IMR-90 (cell line): ENCODE measurements at regions not wholly inside any gene's neighbourhood (a gene's known extent, or its start where the extent isn't known, plus 50 kb on each side); places are given as distances from the start of the nearest gene placed in this dataset.

Experiments
- ATAC-seq: fragments of 200-7000 bp; cut with Tn5 transposase; 2 replicates; pipeline ENCODE4 v1.9.1; 2020; ENCODE audit warnings: low read depth, mild to moderate bottlenecking, moderate library complexity
- BruUV-seq: library from RNA; stranded (reverse); fragments of 400-500 nt; replicated peaks from 2 replicates; lab custom pipeline; 2021; lab: Mats Ljungman, UMichigan
- CTCF ChIA-PET: fragments of 300-600 bp; formaldehyde crosslinking; extraction: SDS; loops from one replicate; lab custom pipeline; 2021; ENCODE audit warnings: antibody characterized with exemption; lab: Yijun Ruan, JAX
- POLR2A ChIA-PET: fragments of 300-600 bp; sonication (Branson Sonifier 250); formaldehyde crosslinking; loops from one replicate; lab custom pipeline; 2022; ENCODE audit warnings: antibody characterized with exemption; ENCODE audit not compliant: unreplicated experiment; lab: Charles Lee
- DNase-seq: peaks from one replicate; pipeline ENCODE4 v3.0.0; 2013
- H2AFZ ChIP-seq: replicated peaks from 2 replicates; pipeline ENCODE3; 2013; ENCODE audit warnings: low read length, mild to moderate bottlenecking; ENCODE audit not compliant: poor library complexity
- H2AK5ac ChIP-seq: 2 replicates; pipeline ENCODE4 v1.6.1; 2013; ENCODE audit warnings: low read depth, low read length, inconsistent platforms
- H2AK9ac ChIP-seq: replicated peaks from 2 replicates; pipeline ENCODE3; 2013; ENCODE audit warnings: mild to moderate bottlenecking, low read depth, low read length, moderate library complexity; ENCODE audit not compliant: poor library complexity
- H2BK120ac ChIP-seq: 2 replicates; pipeline ENCODE4 v1.6.1; 2013; ENCODE audit warnings: low read depth, low read length, inconsistent platforms
- H2BK15ac ChIP-seq: 3 replicates; pipeline ENCODE4 v1.6.1; 2013; ENCODE audit warnings: low read depth, low read length, inconsistent platforms
- H2BK20ac ChIP-seq: 2 replicates; pipeline ENCODE4 v1.6.1; 2013; ENCODE audit warnings: low read depth, mild to moderate bottlenecking, inconsistent platforms, low read length, moderate library complexity
- H2BK5ac ChIP-seq: 2 replicates; pipeline ENCODE4 v1.6.1; 2013; ENCODE audit warnings: mild to moderate bottlenecking, low read depth, low read length, inconsistent platforms; ENCODE audit not compliant: poor library complexity, severe bottlenecking
- H3K14ac ChIP-seq: replicated peaks from 2 replicates; pipeline ENCODE4 v1.6.1; 2013; ENCODE audit warnings: low read depth, low read length, inconsistent platforms
- H3K18ac ChIP-seq: 2 replicates; pipeline ENCODE4 v1.6.1; 2013; ENCODE audit warnings: low read depth, low read length, control low read depth
- H3K23ac ChIP-seq: 2 replicates; pipeline ENCODE4 v1.6.1; 2013; ENCODE audit warnings: low read depth, low read length, inconsistent platforms
- H3K27ac ChIP-seq: 2 replicates; pipeline ENCODE4 v1.5.1; 2013; ENCODE audit warnings: mild to moderate bottlenecking, control low read depth, low read length; ENCODE audit not compliant: insufficient read depth
- H3K27me3 ChIP-seq: 2 replicates; pipeline ENCODE4 v1.6.1; 2013; ENCODE audit warnings: low read length; ENCODE audit not compliant: control insufficient read depth, insufficient read depth
- H3K36me3 ChIP-seq: 2 replicates; pipeline ENCODE4 v1.6.1; 2013; ENCODE audit warnings: low read length, mixed read lengths; ENCODE audit not compliant: control insufficient read depth, insufficient read depth
- H3K4ac ChIP-seq: 2 replicates; pipeline ENCODE4 v1.6.1; 2013; ENCODE audit warnings: low read depth, low read length, inconsistent platforms
- H3K4me1 ChIP-seq: 2 replicates; pipeline ENCODE4 v1.6.1; 2013; ENCODE audit warnings: low read length, mixed read lengths; ENCODE audit not compliant: control insufficient read depth, insufficient read depth
- H3K4me2 ChIP-seq: 2 replicates; pipeline ENCODE4 v1.6.1; 2013; ENCODE audit warnings: low read depth, mild to moderate bottlenecking, control low read depth, low read length, moderate library complexity
- H3K4me3 ChIP-seq: 2 replicates; pipeline ENCODE4 v1.5.1; 2013; ENCODE audit warnings: low read depth, mild to moderate bottlenecking, control low read depth, low read length, moderate library complexity; ENCODE audit not compliant: insufficient read depth
- H3K56ac ChIP-seq: 2 replicates; pipeline ENCODE4 v1.6.1; 2013; ENCODE audit warnings: low read length, inconsistent platforms; ENCODE audit not compliant: insufficient read depth; ENCODE audit errors: extremely low read depth
- H3K79me1 ChIP-seq, 2 experiments: 2 replicates each; pipeline ENCODE4 v1.6.1; 2013; ENCODE audit warnings: low read length in 2 of 2, inconsistent platforms in 1 of 2, low read depth in 1 of 2
- H3K9ac ChIP-seq: 2 replicates; pipeline ENCODE4 v1.6.1; 2013; ENCODE audit warnings: low read depth, low read length, control low read depth
- H3K9me1 ChIP-seq: 2 replicates; pipeline ENCODE4 v1.6.1; 2013; ENCODE audit warnings: low read length, inconsistent platforms; ENCODE audit not compliant: insufficient read depth
- H3K9me3 ChIP-seq: 2 replicates; pipeline ENCODE4 v1.6.1; 2013; ENCODE audit warnings: low read length; ENCODE audit not compliant: control insufficient read depth, insufficient read depth
- H4K20me1 ChIP-seq: 2 replicates; pipeline ENCODE4 v1.6.1; 2013; ENCODE audit warnings: low read length, inconsistent platforms; ENCODE audit not compliant: insufficient read depth
- H4K5ac ChIP-seq: 2 replicates; pipeline ENCODE4 v1.6.1; 2013; ENCODE audit warnings: mild to moderate bottlenecking, low read depth, low read length, control low read depth
- H4K8ac ChIP-seq, 2 experiments: 2 replicates each; pipeline ENCODE4 v1.6.1; 2013; ENCODE audit warnings: low read depth in 2 of 2, low read length in 2 of 2, control low read depth in 1 of 2, inconsistent platforms in 1 of 2
- H4K91ac ChIP-seq: 2 replicates; pipeline ENCODE4 v1.6.1; 2013; ENCODE audit warnings: low read depth, low read length, inconsistent platforms; ENCODE audit not compliant: insufficient read depth
- BHLHE40 ChIP-seq: fragments of 150-350 bp; IDR thresholded peaks from 2 replicates; pipeline ENCODE4 v1.6.1; 2016; ENCODE audit warnings: mild to moderate bottlenecking, low read depth, low read length
- CEBPB ChIP-seq: IDR thresholded peaks from 2 replicates; pipeline ENCODE4 v1.6.1; 2012; ENCODE audit warnings: low read depth, low read length, improper control_type of control experiment
- CHD1 ChIP-seq: IDR thresholded peaks from 2 replicates; pipeline ENCODE4 v1.6.1; 2012; ENCODE audit warnings: low read depth, low read length, improper control_type of control experiment
- CTCF ChIP-seq: conservative IDR thresholded peaks from 2 replicates; pipeline ENCODE4 v1.5.1; 2012; ENCODE audit warnings: mild to moderate bottlenecking, low read depth, low read length, improper control_type of control experiment
- ELK1 ChIP-seq: fragments of 150-350 bp; IDR thresholded peaks from 2 replicates; pipeline ENCODE4 v1.6.1; 2016; ENCODE audit warnings: low read depth, mild to moderate bottlenecking, low read length, moderate library complexity, borderline replicate concordance
- FOS ChIP-seq: fragments of 150-350 bp; IDR thresholded peaks from 2 replicates; pipeline ENCODE4 v1.6.1; 2016; ENCODE audit warnings: low read depth, low read length
- MAFK ChIP-seq: IDR thresholded peaks from 2 replicates; pipeline ENCODE4 v1.6.1; 2012; ENCODE audit warnings: low read depth, low read length, improper control_type of control experiment
- MAZ ChIP-seq: IDR thresholded peaks from 2 replicates; pipeline ENCODE4 v1.6.1; 2012; ENCODE audit warnings: low read depth, mild to moderate bottlenecking, low read length, improper control_type of control experiment, moderate library complexity, borderline replicate concordance
- MXI1 ChIP-seq: IDR thresholded peaks from 2 replicates; pipeline ENCODE4 v1.6.1; 2012; ENCODE audit warnings: low read depth, mild to moderate bottlenecking, low read length, moderate library complexity, borderline replicate concordance
- NFE2L2 ChIP-seq: fragments of 150-350 bp; IDR thresholded peaks from 2 replicates; pipeline ENCODE4 v1.6.1; 2016; ENCODE audit warnings: low read depth, mild to moderate bottlenecking, low read length
- POLR2A ChIP-seq: IDR thresholded peaks from 2 replicates; pipeline ENCODE4 v1.6.1; 2012; ENCODE audit warnings: mild to moderate bottlenecking, low read depth, low read length
- RAD21 ChIP-seq: IDR thresholded peaks from 2 replicates; pipeline ENCODE4 v1.6.1; 2012; ENCODE audit warnings: low read length, improper control_type of control experiment
- RCOR1 ChIP-seq: IDR thresholded peaks from 2 replicates; pipeline ENCODE4 v1.6.1; 2012; ENCODE audit warnings: mild to moderate bottlenecking, low read length, improper control_type of control experiment; ENCODE audit not compliant: insufficient replicate concordance
- RFX5 ChIP-seq: IDR thresholded peaks from 2 replicates; pipeline ENCODE4 v1.8.0; 2012; ENCODE audit warnings: low read depth, mild to moderate bottlenecking, low read length, moderate library complexity
- SMC3 ChIP-seq: fragments of 150-350 bp; IDR thresholded peaks from 2 replicates; pipeline ENCODE4 v1.6.1; 2016; ENCODE audit warnings: low read depth, mild to moderate bottlenecking, antibody characterized with exemption, low read length, moderate library complexity
- USF2 ChIP-seq: fragments of 150-350 bp; IDR thresholded peaks from 2 replicates; pipeline ENCODE4 v1.6.1; 2017; ENCODE audit warnings: mild to moderate bottlenecking, antibody characterized with exemption, low read length, low read depth
- WGBS, 2 experiments: methylation state at CpG; one replicate each; pipeline versions ENCODE4 v1.1.5 to v1.1.7; 2013; ENCODE audit warnings: missing lambda C conversion rate in 2 of 2; ENCODE audit not compliant: insufficient read length in 1 of 2; ENCODE audit errors: extremely low coverage in 2 of 2; 5-methylcytosine and 5-hydroxymethylcytosine counted together
- dilution Hi-C: fragments of 300-500 bp; cut with HindIII; formaldehyde crosslinking; loops from one replicate; pipeline ENCODE4 v1.14.3; 2018; ENCODE audit warnings: low sequenced_read_pairs; ENCODE audit not compliant: unreplicated experiment
- in situ Hi-C: fragments of 300-500 bp; cut with MboI; formaldehyde crosslinking; loops from 3 replicates; pipeline ENCODE4 v1.14.3; 2019; ENCODE audit warnings: low sequenced_read_pairs, inconsistent platforms, mixed read lengths
- intact Hi-C: fragments of 100-400 bp; cut with micrococcal nuclease; formaldehyde crosslinking; loops from 2 replicates; pipeline ENCODE4 v1.10.0; 2022

- no peak overlapping the region for H2BK15ac ChIP-seq
- no CpG with 5 or more reads among the region's 8 CpGs for WGBS, 2 experiments
- H3K4me2 ChIP-seq: no peak overlapping the region
- no peaks in the 10 kb centered on the region for H3K4me1 ChIP-seq
- TF ChIP-seq BHLHE40 (no peak), CEBPB (no peak), CTCF (no peak), MXI1 (no peak), POLR2A (no peak), MAZ (no peak), MAFK (no peak), USF2 (no peak), RAD21 (no peak), RCOR1 (no peak), RFX5 (no peak), ELK1 (no peak), NFE2L2 (no peak), SMC3 (no peak), FOS (no peak), CHD1 (no peak)
- no peak overlapping the region for H3K18ac ChIP-seq
- no peak overlapping the region for H2AFZ ChIP-seq
- H3K4me3 ChIP-seq: no peak overlapping the region
- POLR2A ChIA-PET: no interaction called here
- no peak overlapping the region for H3K14ac ChIP-seq
- intact Hi-C loops: no loop called here
- ATAC-seq: no peak
- no peak overlapping the region for H3K23ac ChIP-seq
- no peaks in the 10 kb centered on the region for H4K20me1 ChIP-seq
- no TSS peak for BruUV-seq
- CTCF ChIA-PET: no interaction called here
- H3K79me1 ChIP-seq: no peaks in the 10 kb centered on the region
- H3K56ac ChIP-seq: no peak overlapping the region
- H2BK120ac ChIP-seq: no peak overlapping the region
- no peak overlapping the region for H4K5ac ChIP-seq
- no peaks in the 10 kb centered on the region for H3K36me3 ChIP-seq
- in situ Hi-C loops: no loop called here
- no peak overlapping the region for H3K4ac ChIP-seq
- peaks cover 9% of the 10 kb centered on the region for H3K9me3 ChIP-seq
- no peak overlapping the region for H2BK20ac ChIP-seq
- no peak overlapping the region for H4K8ac ChIP-seq
- dilution Hi-C loops: no loop called here
- no peak overlapping the region for H4K91ac ChIP-seq
- H3K9ac ChIP-seq: no peak overlapping the region
- H2AK9ac ChIP-seq: no peak overlapping the region
- H3K27ac ChIP-seq: no peak overlapping the region
- H2BK5ac ChIP-seq: no peak overlapping the region
- no peak overlapping the region for H2AK5ac ChIP-seq
- no peaks in the 10 kb centered on the region for H3K9me1 ChIP-seq
- no peak for DNase-seq
- H3K27me3 ChIP-seq: peaks cover 2% of the 10 kb centered on the region; the same call in 1 of the 2 replicates
Observed at GRCh38 chr5:179457612-179458011, 92.7 kb upstream of the RUFY1 start.
